ENCODE measurements at regions not wholly inside any gene's neighbourhood (a gene's known extent, or its start where the extent isn't known, plus 50 kb on each side); places are given as distances from the start of the nearest gene placed in this dataset.

DNA sequence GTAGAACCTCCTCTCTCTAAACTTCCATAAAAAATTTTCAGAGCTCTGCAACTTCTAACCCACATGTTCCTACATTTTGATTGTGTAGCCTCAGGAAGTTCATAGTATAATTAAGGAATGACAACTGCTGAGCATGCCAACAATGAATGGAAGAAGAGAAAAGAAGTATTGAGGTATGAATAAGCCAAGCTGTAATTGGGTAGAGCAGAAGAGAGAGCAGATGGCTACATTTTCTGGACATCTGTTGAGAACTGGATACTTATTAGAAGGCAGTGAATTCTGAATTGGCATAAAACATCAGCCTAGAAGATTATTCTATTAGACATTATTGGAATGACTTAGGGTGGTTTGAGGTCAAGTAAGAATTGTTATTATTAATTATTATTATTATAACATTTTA lies 728.3 kb upstream of the PHF14 start:
- Mint-ChIP-seq H3K36me3 (ENCODE audit: low read depth) (no peaks in the 10 kb centered on the region), H3K9me3 (peaks cover 14% of the 10 kb centered on the region), H3K27me3 (ENCODE audit: low read depth) (no peaks in the 10 kb centered on the region), H3K4me1 (ENCODE audit: low read depth) (no peaks in the 10 kb centered on the region), H3K27ac (no peak overlapping the region), H3K4me3 (no peak overlapping the region)
- DNase-seq (ENCODE audit: low spot score) = no peak

DNA sequence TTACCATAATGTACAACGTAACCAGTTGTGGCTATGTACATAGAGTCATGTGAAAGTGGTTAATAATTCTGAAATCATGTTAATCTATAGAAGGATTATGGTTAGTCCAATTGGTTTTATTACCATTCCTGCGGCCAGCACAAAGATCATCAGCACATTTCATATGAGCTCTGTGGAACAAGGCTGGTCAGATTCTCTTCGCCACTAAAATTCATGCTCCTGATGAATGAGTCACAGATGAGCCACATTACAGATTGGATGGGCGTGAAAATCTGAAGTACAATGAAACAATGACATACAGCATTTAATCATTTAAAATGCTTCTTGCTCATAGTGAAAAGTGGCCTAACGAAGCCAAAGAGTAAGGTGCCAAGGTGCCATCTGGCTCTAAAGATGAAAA lies 716.2 kb upstream of the PHF14 start:
- Mint-ChIP-seq H3K4me1 (ENCODE audit: low read depth) (no peaks in the 10 kb centered on the region), H3K27me3 (ENCODE audit: low read depth) (no peaks in the 10 kb centered on the region), H3K36me3 (ENCODE audit: low read depth) (no peaks in the 10 kb centered on the region), H3K4me3 (no peak overlapping the region), H3K27ac (no peak overlapping the region), H3K9me3 (no peaks in the 10 kb centered on the region)
- DNase-seq (ENCODE audit: low spot score) = no peak

DNA sequence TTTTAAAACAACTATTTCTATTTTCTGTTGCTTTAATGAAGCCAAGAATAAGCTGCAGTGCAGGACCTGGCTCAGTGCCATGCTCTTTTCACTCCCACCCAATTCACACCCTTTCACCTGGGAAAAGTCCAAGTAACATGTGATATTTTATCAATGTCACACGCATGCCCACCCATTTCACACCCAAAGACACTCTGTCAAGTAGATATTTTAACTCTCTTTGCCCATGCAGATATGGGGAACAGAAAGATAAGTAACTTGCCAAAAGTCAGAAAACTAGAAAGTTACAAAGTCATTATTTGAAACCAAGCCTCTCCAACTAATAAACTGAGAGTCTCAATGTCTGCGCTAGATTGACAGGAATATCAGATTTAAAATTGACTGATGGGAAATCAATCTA lies 706.7 kb upstream of the PHF14 start:
- Mint-ChIP-seq H3K27me3 (ENCODE audit: low read depth) (no peaks in the 10 kb centered on the region), H3K36me3 (ENCODE audit: low read depth) (no peaks in the 10 kb centered on the region), H3K9me3 (peaks cover 8% of the 10 kb centered on the region), H3K27ac (no peak overlapping the region), H3K4me3 (no peak overlapping the region), H3K4me1 (ENCODE audit: low read depth) (no peaks in the 10 kb centered on the region)
- no peak for DNase-seq (ENCODE audit: low spot score)

DNA sequence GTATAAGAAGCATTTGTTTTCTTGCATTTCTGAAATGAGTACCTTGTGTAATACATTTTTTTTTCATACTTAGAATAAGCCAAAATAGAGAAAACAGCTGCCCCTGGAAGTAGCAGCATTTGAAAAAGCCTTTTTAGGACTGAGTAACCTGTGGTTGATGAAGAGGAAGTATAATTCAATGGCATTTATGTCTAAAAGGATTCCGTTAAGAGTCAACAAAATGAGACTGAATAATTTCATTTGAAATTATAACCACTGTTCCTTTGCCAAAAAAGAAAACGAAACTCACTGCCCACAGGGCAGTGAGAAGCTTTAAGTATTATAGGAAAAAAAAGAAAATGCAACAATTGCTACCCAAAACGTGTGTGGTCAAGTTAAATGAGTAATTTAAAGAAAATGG lies 705.6 kb upstream of the PHF14 start:
- no peak overlapping the region for H3K27ac Mint-ChIP-seq
- H3K9me3 Mint-ChIP-seq = peaks cover 8% of the 10 kb centered on the region
- no peaks in the 10 kb centered on the region for H3K4me1 Mint-ChIP-seq (ENCODE audit: low read depth)
- H3K27me3 Mint-ChIP-seq (ENCODE audit: low read depth) = no peaks in the 10 kb centered on the region
- H3K36me3 Mint-ChIP-seq (ENCODE audit: low read depth) = no peaks in the 10 kb centered on the region
- DNase-seq (ENCODE audit: low spot score) = no peak
- H3K4me3 Mint-ChIP-seq = no peak overlapping the region

DNA sequence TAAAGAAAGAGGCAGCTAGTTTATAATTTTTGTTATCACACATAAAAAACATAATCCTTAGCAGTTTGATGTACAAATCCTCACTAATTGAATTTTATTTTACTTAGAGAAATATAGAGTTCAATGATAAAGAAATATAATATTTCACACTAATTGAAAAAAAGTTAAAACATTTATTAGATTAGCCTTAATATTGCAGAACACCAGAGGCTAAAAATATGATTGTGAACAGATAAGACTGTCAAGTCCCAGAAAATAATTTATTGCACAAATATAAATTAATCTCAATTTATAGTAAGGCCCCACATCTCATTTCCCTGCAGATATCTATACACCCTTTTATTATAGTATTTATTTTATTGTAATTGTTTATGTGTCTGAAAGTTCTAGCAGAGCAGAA lies 690.8 kb upstream of the PHF14 start:
- Mint-ChIP-seq H3K9me3 (peaks cover 3% of the 10 kb centered on the region), H3K27ac (no peak overlapping the region), H3K4me1 (ENCODE audit: low read depth) (no peaks in the 10 kb centered on the region), H3K36me3 (ENCODE audit: low read depth) (no peaks in the 10 kb centered on the region), H3K27me3 (ENCODE audit: low read depth) (no peaks in the 10 kb centered on the region), H3K4me3 (no peak overlapping the region)
- DNase-seq (ENCODE audit: low spot score) = no peak

DNA sequence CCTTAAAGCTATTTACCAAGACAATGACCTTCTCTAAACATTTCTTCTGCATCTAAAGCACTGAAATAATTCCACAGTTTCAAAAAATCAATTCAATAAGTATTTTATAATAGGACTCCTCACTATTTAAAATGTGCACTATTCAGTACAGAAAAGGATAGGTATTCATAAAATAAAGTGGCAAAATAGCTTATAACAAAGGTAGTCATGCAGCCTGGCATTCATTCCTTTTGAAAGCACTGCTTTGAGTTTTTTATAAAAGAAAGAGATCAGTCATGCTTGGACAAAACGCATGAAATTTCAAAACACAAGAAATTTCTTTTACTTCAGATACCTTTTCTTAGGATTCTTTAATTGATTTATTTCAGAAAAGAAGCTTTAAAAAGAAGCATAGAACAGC lies 689.7 kb upstream of the PHF14 start:
- H3K36me3 Mint-ChIP-seq (ENCODE audit: low read depth) = no peaks in the 10 kb centered on the region
- no peak for DNase-seq (ENCODE audit: low spot score)
- no peaks in the 10 kb centered on the region for H3K9me3 Mint-ChIP-seq
- no peaks in the 10 kb centered on the region for H3K4me1 Mint-ChIP-seq (ENCODE audit: low read depth)
- H3K27me3 Mint-ChIP-seq (ENCODE audit: low read depth) = no peaks in the 10 kb centered on the region
- no peak overlapping the region for H3K27ac Mint-ChIP-seq
- no peak overlapping the region for H3K4me3 Mint-ChIP-seq

DNA sequence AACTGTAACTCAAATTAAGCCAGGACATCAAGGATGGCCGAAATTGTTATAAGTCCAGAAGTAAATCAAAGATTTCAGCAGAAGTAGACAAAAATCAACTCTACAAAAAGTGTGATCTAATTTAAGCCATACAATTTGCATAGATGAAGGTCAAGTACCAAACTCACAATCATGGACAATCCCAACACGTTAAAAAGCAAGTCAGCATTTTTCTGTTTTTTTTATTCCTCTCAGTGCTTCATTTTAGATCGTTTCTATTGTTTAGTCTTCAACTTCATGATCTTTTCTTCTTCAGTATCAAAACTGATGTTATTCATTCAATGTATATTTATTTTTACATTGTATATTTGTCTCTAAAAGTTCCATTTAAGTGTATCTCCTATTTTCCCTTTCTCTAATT lies 674.3 kb upstream of the PHF14 start:
- Mint-ChIP-seq H3K9me3 (peaks cover 7% of the 10 kb centered on the region), H3K27me3 (ENCODE audit: low read depth) (no peaks in the 10 kb centered on the region), H3K27ac (no peak overlapping the region), H3K36me3 (ENCODE audit: low read depth) (no peaks in the 10 kb centered on the region), H3K4me1 (ENCODE audit: low read depth) (no peaks in the 10 kb centered on the region), H3K4me3 (no peak overlapping the region)
- DNase-seq (ENCODE audit: low spot score) = no peak

DNA sequence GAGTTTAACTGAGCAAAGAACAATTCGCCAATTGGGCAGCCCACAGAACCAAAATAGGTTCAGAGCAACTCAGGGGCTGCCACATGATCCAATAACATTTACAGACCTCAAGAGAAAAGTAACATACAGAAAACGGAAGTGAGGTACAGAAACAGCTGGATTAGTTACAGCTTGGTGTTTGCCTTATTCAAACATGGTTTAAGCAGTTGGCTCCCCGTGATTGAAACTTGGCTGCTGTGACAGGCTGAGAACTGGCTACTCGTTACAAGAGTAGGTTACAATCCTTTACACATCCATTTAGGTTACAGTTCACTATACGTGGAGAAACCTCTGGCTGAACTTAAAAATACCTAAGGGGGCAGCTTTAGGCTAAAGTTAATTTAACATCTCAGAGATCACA lies 673.1 kb upstream of the PHF14 start:
- no peaks in the 10 kb centered on the region for H3K27me3 Mint-ChIP-seq (ENCODE audit: low read depth)
- no peaks in the 10 kb centered on the region for H3K9me3 Mint-ChIP-seq
- no peaks in the 10 kb centered on the region for H3K4me1 Mint-ChIP-seq (ENCODE audit: low read depth)
- no peaks in the 10 kb centered on the region for H3K36me3 Mint-ChIP-seq (ENCODE audit: low read depth)
- no peak for DNase-seq (ENCODE audit: low spot score)
- H3K4me3 Mint-ChIP-seq = no peak overlapping the region
- no peak overlapping the region for H3K27ac Mint-ChIP-seq

DNA sequence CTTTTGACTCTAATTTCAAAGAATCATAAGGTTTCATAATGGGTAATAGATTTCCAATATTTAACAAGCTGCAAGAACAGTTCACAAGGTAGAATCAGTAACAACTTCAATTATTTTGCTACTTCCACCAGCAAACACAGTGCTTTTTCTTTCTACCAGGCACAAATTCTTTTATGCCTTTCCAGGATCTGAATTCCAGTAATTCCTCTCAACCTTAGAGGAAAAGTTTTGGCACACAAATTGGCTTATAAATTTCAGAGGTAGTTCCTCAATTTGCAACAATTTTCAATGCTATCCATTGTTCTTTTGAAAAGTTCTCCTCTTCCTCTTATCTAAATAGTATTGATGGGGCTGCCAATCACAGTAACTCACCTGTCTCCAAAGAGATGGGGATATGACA lies 665.4 kb upstream of the PHF14 start:
- H3K4me3 Mint-ChIP-seq = no peak overlapping the region
- H3K27ac Mint-ChIP-seq = no peak overlapping the region
- H3K9me3 Mint-ChIP-seq = no peaks in the 10 kb centered on the region
- no peaks in the 10 kb centered on the region for H3K36me3 Mint-ChIP-seq (ENCODE audit: low read depth)
- no peaks in the 10 kb centered on the region for H3K4me1 Mint-ChIP-seq (ENCODE audit: low read depth)
- no peak for DNase-seq (ENCODE audit: low spot score)
- H3K27me3 Mint-ChIP-seq (ENCODE audit: low read depth) = no peaks in the 10 kb centered on the region

DNA sequence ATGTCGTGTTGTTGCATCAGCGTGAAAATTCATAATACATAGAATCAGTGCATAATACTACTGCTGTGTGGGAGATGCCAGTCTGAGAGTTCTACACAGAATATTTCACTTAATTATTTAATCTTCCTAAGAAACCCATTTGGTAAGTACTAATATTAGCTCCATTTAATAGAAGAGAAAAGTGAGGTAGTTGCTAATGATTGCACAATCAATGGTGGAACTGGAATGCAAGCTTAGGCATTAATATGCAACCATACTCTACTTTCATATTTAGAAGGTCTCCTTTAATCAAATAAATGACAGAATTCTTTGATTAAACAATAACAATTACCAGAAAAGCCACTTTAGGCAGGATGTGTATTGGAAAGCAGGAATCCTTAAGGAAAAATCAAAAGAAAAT lies 660.7 kb upstream of the PHF14 start:
- Mint-ChIP-seq H3K4me1 (ENCODE audit: low read depth) (no peaks in the 10 kb centered on the region), H3K27ac (no peak overlapping the region), H3K36me3 (ENCODE audit: low read depth) (no peaks in the 10 kb centered on the region), H3K4me3 (no peak overlapping the region), H3K9me3 (peaks cover 5% of the 10 kb centered on the region), H3K27me3 (ENCODE audit: low read depth) (no peaks in the 10 kb centered on the region)
- DNase-seq (ENCODE audit: low spot score) = no peak

DNA sequence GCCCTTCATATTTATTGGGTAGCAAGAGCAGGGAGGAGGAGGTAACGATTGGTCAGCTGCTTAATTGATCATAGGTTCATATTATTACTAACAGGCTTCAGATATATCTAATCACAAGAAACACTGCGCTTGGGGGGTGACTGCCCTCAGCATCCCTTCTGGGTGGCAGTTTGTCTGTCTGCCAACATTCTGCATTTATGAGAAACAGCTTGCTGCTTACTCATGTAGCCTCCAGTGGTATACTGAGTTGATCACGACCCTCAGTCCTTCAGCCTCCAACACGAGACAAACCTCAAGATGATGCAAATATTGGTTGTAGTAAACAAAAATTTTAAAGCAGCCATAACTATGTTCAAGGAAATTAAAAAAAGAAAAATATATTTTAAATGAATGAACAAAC lies 657.8 kb upstream of the PHF14 start:
- Mint-ChIP-seq H3K36me3 (ENCODE audit: low read depth) (no peaks in the 10 kb centered on the region), H3K27me3 (ENCODE audit: low read depth) (no peaks in the 10 kb centered on the region), H3K27ac (no peak overlapping the region), H3K9me3 (peaks cover 12% of the 10 kb centered on the region), H3K4me1 (ENCODE audit: low read depth) (no peaks in the 10 kb centered on the region), H3K4me3 (no peak overlapping the region)
- DNase-seq (ENCODE audit: low spot score) = no peak

DNA sequence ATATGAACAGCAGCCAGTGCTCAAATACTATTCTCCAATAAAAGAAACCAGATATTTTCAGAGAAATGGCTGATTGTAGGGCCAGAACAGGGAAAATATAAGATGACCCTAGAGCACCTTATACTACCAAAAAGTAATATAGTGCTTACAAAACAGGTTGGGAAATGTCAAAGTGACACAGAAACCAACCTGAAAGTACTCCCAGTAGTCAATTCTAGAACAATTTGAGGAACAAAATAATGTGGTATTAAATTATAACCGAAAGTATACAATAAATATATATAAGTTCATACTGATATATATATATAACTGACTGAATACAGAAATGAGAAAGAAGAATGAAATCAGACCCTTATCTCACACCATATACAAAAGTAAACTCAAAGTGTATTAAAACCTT lies 657.2 kb upstream of the PHF14 start:
- Mint-ChIP-seq H3K9me3 (peaks cover 18% of the 10 kb centered on the region), H3K36me3 (ENCODE audit: low read depth) (no peaks in the 10 kb centered on the region), H3K27ac (no peak overlapping the region), H3K27me3 (ENCODE audit: low read depth) (no peaks in the 10 kb centered on the region), H3K4me1 (ENCODE audit: low read depth) (no peaks in the 10 kb centered on the region), H3K4me3 (no peak overlapping the region)
- no peak for DNase-seq (ENCODE audit: low spot score)

DNA sequence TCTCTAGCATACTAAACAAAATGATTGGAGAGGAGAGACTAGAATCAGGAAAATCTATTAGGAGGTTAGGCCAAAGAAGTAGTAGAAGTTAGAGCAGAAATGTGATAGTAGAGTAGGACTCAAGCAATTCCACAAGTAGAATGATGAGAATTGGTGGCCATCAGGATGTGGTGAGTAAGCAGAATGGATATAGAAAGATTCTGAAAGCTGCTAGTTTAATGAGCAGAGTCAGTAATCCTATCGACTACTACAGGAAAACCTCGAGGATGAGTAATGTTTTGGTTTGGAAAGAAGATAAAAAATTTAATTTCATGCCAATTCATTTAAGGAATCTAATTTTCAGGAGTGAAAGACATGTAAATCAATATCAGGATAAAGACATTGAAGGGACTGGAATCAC lies 648.3 kb upstream of the PHF14 start:
- no peak for DNase-seq (ENCODE audit: low spot score)
- H3K36me3 Mint-ChIP-seq (ENCODE audit: low read depth) = no peaks in the 10 kb centered on the region
- H3K27ac Mint-ChIP-seq = no peak overlapping the region
- no peaks in the 10 kb centered on the region for H3K4me1 Mint-ChIP-seq (ENCODE audit: low read depth)
- H3K27me3 Mint-ChIP-seq (ENCODE audit: low read depth) = no peaks in the 10 kb centered on the region
- peaks cover 6% of the 10 kb centered on the region for H3K9me3 Mint-ChIP-seq
- H3K4me3 Mint-ChIP-seq = no peak overlapping the region

DNA sequence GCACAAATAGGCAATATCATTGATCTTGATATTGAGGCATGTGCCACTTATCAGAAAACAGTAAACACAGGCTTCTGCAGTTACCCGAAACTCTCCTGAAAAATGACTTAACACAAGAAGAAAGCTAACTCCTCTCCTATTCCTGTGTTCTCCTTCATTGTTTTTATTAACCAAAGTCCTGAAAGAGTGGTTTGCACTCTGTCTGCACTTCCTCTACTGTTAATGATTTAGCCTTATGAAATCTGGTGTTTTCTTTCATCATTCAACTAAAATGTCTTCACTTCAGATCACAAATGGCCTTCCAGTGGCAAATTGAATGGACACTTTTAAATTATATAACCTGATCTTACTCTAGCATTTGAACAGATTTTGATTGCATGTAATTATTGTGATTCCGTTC lies 630.6 kb upstream of the PHF14 start:
- no peak for DNase-seq (ENCODE audit: low spot score)
- Mint-ChIP-seq H3K27me3 (ENCODE audit: low read depth) (no peaks in the 10 kb centered on the region), H3K4me3 (no peak overlapping the region), H3K27ac (no peak overlapping the region), H3K9me3 (peaks cover 2% of the 10 kb centered on the region), H3K36me3 (ENCODE audit: low read depth) (no peaks in the 10 kb centered on the region), H3K4me1 (ENCODE audit: low read depth) (no peaks in the 10 kb centered on the region)

DNA sequence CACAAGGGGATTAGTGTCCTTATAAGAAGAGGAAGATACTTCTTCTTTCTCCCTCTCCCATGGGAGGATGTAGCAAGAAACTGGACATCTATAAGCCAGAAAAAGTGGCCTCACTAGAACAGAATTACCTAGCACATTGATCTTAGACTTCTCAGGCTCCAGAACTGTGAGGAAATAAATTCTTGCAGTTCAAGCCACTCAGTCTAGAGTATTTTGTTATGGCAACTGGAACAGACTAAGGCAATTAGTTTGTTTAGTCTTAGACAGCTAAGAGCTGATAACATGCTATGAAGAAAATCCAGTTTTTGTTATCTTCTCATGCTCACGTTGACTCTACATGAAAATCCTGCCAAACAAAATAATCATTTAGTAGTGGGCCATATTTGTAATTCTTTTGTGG lies 627.6 kb upstream of the PHF14 start:
- no peak for DNase-seq (ENCODE audit: low spot score)
- H3K36me3 Mint-ChIP-seq (ENCODE audit: low read depth) = no peaks in the 10 kb centered on the region
- no peaks in the 10 kb centered on the region for H3K27me3 Mint-ChIP-seq (ENCODE audit: low read depth)
- H3K27ac Mint-ChIP-seq = no peak overlapping the region
- H3K4me3 Mint-ChIP-seq = no peak overlapping the region
- no peaks in the 10 kb centered on the region for H3K4me1 Mint-ChIP-seq (ENCODE audit: low read depth)
- H3K9me3 Mint-ChIP-seq = no peaks in the 10 kb centered on the region

DNA sequence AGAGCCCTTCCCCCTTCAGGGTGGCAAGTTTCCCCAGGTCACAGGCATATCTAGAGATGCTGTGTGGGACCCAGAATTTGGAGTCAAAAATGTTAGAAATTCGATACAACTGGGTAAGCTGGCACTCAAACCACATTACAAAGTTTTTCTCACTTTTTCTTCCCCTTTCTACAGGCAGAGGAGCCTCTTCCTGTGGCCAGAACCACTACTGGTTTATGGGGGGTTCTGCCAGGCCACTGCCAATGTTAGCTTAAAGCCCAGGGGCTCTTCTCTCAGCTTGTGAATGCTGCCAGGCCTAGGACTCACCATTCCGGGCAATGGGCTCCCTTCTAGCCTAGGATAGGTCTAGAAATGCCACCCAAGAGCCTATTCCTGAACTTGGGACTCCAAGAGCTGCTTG lies 617.9 kb upstream of the PHF14 start:
- H3K27ac Mint-ChIP-seq = no peak overlapping the region
- no peaks in the 10 kb centered on the region for H3K36me3 Mint-ChIP-seq (ENCODE audit: low read depth)
- DNase-seq (ENCODE audit: low spot score) = no peak
- H3K4me1 Mint-ChIP-seq (ENCODE audit: low read depth) = no peaks in the 10 kb centered on the region
- no peak overlapping the region for H3K4me3 Mint-ChIP-seq
- H3K9me3 Mint-ChIP-seq = no peaks in the 10 kb centered on the region
- H3K27me3 Mint-ChIP-seq (ENCODE audit: low read depth) = no peaks in the 10 kb centered on the region

Measured in T-helper 2 cell treated with Interferon-gamma antibody and Interleukin-4, amounts not matched to agents 5 μg/mL and 100 μg/mL, for 36 hours (primary cell).